Naive thymus-derived CD4-positive, alpha-beta T cell (primary cell): ENCODE measurements at regions not wholly inside any gene's neighbourhood (a gene's known extent, or its start where the extent isn't known, plus 50 kb on each side); places are given as distances from the start of the nearest gene placed in this dataset.

Experiments
- ATAC-seq: fragments of 150-1000 bp; cut with Tn5 transposase; 2 replicates; pipeline ENCODE4 v1.10.0; 2021; ENCODE audit warnings: mild to moderate bottlenecking, moderate library complexity
- CTCF ChIA-PET: fragments of 350-600 bp; sonication (Branson Sonifier 250); formaldehyde crosslinking; loops from one replicate; lab custom pipeline; 2021; ENCODE audit warnings: antibody characterized with exemption; lab: Charles Lee
- POLR2A ChIA-PET: fragments of 350-600 bp; sonication (Branson Sonifier 250); formaldehyde crosslinking; loops from one replicate; lab custom pipeline; 2021; ENCODE audit warnings: antibody characterized with exemption, inconsistent platforms; lab: Charles Lee
- DNase-seq, 9 donors: peaks; one replicate each; pipeline versions ENCODE4 v3.0.0 to v3.0.0-alpha.2; 2020 to 2022; ENCODE audit warnings: mixed read lengths in 1 of 9
- H3K27ac ChIP-seq: one replicate; pipeline ENCODE4 v1.7.0; 2013; ENCODE audit warnings: mild to moderate bottlenecking, low read depth, low read length, moderate library complexity
- H3K27me3 ChIP-seq, 2 donors: one replicate each; pipeline ENCODE4 v1.7.0; 2013; ENCODE audit warnings: low read length in 2 of 2, mild to moderate bottlenecking in 2 of 2, moderate library complexity in 2 of 2; ENCODE audit not compliant: control insufficient read depth in 2 of 2, insufficient read depth in 2 of 2
- H3K36me3 ChIP-seq, 3 experiments: 1 replicate in 2 of 3; 2 replicates in 1 of 3; pipeline ENCODE4 v1.7.0; 2013; ENCODE audit warnings: low read length in 3 of 3, mild to moderate bottlenecking in 3 of 3, moderate library complexity in 1 of 3; ENCODE audit not compliant: insufficient read depth in 3 of 3, control insufficient read depth in 2 of 3
- H3K4me1 ChIP-seq, 2 donors: one replicate each; pipeline ENCODE4 v1.7.0; 2013; ENCODE audit warnings: low read length in 2 of 2, mild to moderate bottlenecking in 2 of 2, moderate library complexity in 1 of 2; ENCODE audit not compliant: control insufficient read depth in 2 of 2, insufficient read depth in 2 of 2
- H3K4me3 ChIP-seq: 2 replicates; pipeline ENCODE4 v1.7.0; 2013; ENCODE audit warnings: mild to moderate bottlenecking, low read length
- H3K9me3 ChIP-seq, 3 experiments: 1 replicate in 2 of 3; 2 replicates in 1 of 3; pipeline ENCODE4 v1.7.0; 2013; ENCODE audit warnings: low read length in 3 of 3; ENCODE audit not compliant: control insufficient read depth in 2 of 3
- H3K27ac Mint-ChIP-seq, 9 donors: one replicate each; pipeline ENCODE4 v1.8.0; 2020 to 2022; ENCODE audit warnings: mixed read lengths in 9 of 9, mild to moderate bottlenecking in 8 of 9, moderate library complexity in 5 of 9, inconsistent platforms in 2 of 9
- H3K27me3 Mint-ChIP-seq, 5 donors: one replicate each; pipeline ENCODE4 v1.8.0; 2021 to 2022; ENCODE audit warnings: mixed read lengths in 5 of 5, mild to moderate bottlenecking in 1 of 5
- H3K36me3 Mint-ChIP-seq, 5 donors: one replicate each; pipeline ENCODE4 v1.8.0; 2020 to 2022; ENCODE audit warnings: mixed read lengths in 5 of 5, mild to moderate bottlenecking in 3 of 5, inconsistent platforms in 1 of 5
- H3K4me1 Mint-ChIP-seq, 7 donors: one replicate each; pipeline ENCODE4 v1.8.0; 2020 to 2022; ENCODE audit warnings: mixed read lengths in 7 of 7, mild to moderate bottlenecking in 3 of 7, inconsistent platforms in 1 of 7
- H3K4me3 Mint-ChIP-seq, 10 donors: one replicate each; pipeline ENCODE4 v1.8.0; 2020 to 2022; ENCODE audit warnings: mild to moderate bottlenecking in 10 of 10, mixed read lengths in 10 of 10, moderate library complexity in 6 of 10, inconsistent platforms in 2 of 10
- H3K9me3 Mint-ChIP-seq, 11 donors: one replicate each; pipeline ENCODE4 v1.8.0; 2020 to 2022; ENCODE audit warnings: mixed read lengths in 11 of 11, mild to moderate bottlenecking in 4 of 11, inconsistent platforms in 1 of 11, moderate library complexity in 1 of 11
- intact Hi-C, 2 donors: fragments of 100-400 bp; cut with micrococcal nuclease; formaldehyde crosslinking; loops; one replicate each; pipeline ENCODE4 v1.15.1; 2023

- POLR2A ChIA-PET, result no interaction called here
Measured at GRCh38 chr14:44438221-44438620, 68.9 kb downstream of the FSCB start.

GRCh38 chr14:44436458-44436857 lies 70.6 kb downstream of the FSCB start:
- Histone ChIP-seq H3K9me3 (no peaks in the 10 kb centered on the region), H3K4me1 (no peaks in the 10 kb centered on the region), H3K27ac (no peak overlapping the region), H3K4me3 (no peak overlapping the region), H3K27me3 (no peaks in the 10 kb centered on the region), H3K36me3 (no peaks in the 10 kb centered on the region)
- peaks cover 0 to 23% (median 0%) of the 10 kb centered on the region in 11 donors for H3K9me3 Mint-ChIP-seq
- CTCF ChIA-PET, result no interaction called here
- H3K4me1 Mint-ChIP-seq, result no peaks in the 10 kb centered on the region
- no peak for ATAC-seq
- no peaks in the 10 kb centered on the region for H3K36me3 Mint-ChIP-seq
- no peak overlapping the region for H3K4me3 Mint-ChIP-seq
- intact Hi-C loops, result no loop called here
- POLR2A ChIA-PET, result no interaction called here
- H3K27me3 Mint-ChIP-seq, result no peaks in the 10 kb centered on the region
- DNase-seq, result no peak
- no peak overlapping the region for H3K27ac Mint-ChIP-seq

More at GRCh38 chr14:44438221-44438620, 68.9 kb downstream of the FSCB start:
- Histone ChIP-seq H3K4me1 (no peaks in the 10 kb centered on the region), H3K4me3 (no peak overlapping the region), H3K9me3 (no peaks in the 10 kb centered on the region), H3K27me3 (no peaks in the 10 kb centered on the region), H3K36me3 (no peaks in the 10 kb centered on the region), H3K27ac (no peak overlapping the region)
- DNase-seq (no peak), ATAC-seq (no peak)
- Mint-ChIP-seq H3K4me3 (no peak overlapping the region), H3K27ac (no peak overlapping the region), H3K4me1 (no peaks in the 10 kb centered on the region), H3K27me3 (no peaks in the 10 kb centered on the region), H3K9me3 (peaks cover 0 to 23% (median 2%) of the 10 kb centered on the region in 11 donors), H3K36me3 (no peaks in the 10 kb centered on the region)
- intact Hi-C loops, result no loop called here
- CTCF ChIA-PET, result no interaction called here

GRCh38 chr14:44428231-44428945 lies 78.7 kb downstream of the FSCB start:
- Mint-ChIP-seq H3K36me3 (peaks cover 0 to 3% (median 0%) of the 10 kb centered on the region in 5 donors), H3K4me3 (no peak overlapping the region), H3K4me1 (no peaks in the 10 kb centered on the region), H3K9me3 (peaks cover 4 to 19% (median 11%) of the 10 kb centered on the region in 11 donors), H3K27me3 (no peaks in the 10 kb centered on the region), H3K27ac (no peak overlapping the region)
- Histone ChIP-seq H3K27me3 (no peaks in the 10 kb centered on the region), H3K4me1 (no peaks in the 10 kb centered on the region), H3K9me3 (no peaks in the 10 kb centered on the region), H3K36me3 (no peaks in the 10 kb centered on the region), H3K27ac (no peak overlapping the region), H3K4me3 (no peak overlapping the region)
- POLR2A ChIA-PET, result no interaction called here
- intact Hi-C loops, result no loop called here
- CTCF ChIA-PET, result no interaction called here
- DNase-seq (no peak), ATAC-seq (no peak)

- Mint-ChIP-seq H3K27ac (no peak overlapping the region), H3K9me3 (peaks cover 6 to 29% (median 11%) of the 10 kb centered on the region in 11 donors), H3K36me3 (no peaks in the 10 kb centered on the region), H3K4me3 (no peak overlapping the region), H3K27me3 (no peaks in the 10 kb centered on the region), H3K4me1 (no peaks in the 10 kb centered on the region)
- Histone ChIP-seq H3K4me1 (no peaks in the 10 kb centered on the region), H3K27ac (no peak overlapping the region), H3K27me3 (no peaks in the 10 kb centered on the region), H3K9me3 (no peaks in the 10 kb centered on the region), H3K4me3 (no peak overlapping the region), H3K36me3 (no peaks in the 10 kb centered on the region)
- ATAC-seq (no peak), DNase-seq (no peak)
- POLR2A ChIA-PET, result no interaction called here
- intact Hi-C loops, result no loop called here
- CTCF ChIA-PET, result no interaction called here
Measured at GRCh38 chr14:44422699-44423098, 84.4 kb downstream of the FSCB start.

GRCh38 chr14:44420226-44420625 lies 86.9 kb downstream of the FSCB start:
- DNase-seq (no peak), ATAC-seq (no peak)
- Mint-ChIP-seq H3K9me3 (peaks cover 6 to 32% (median 14%) of the 10 kb centered on the region in 11 donors), H3K36me3 (no peaks in the 10 kb centered on the region), H3K4me1 (no peaks in the 10 kb centered on the region), H3K27me3 (no peaks in the 10 kb centered on the region), H3K4me3 (no peak overlapping the region), H3K27ac (no peak overlapping the region)
- CTCF ChIA-PET, result no interaction called here
- no peak overlapping the region for H3K27ac ChIP-seq
- H3K27me3 ChIP-seq, result no peaks in the 10 kb centered on the region
- no peaks in the 10 kb centered on the region for H3K36me3 ChIP-seq
- POLR2A ChIA-PET, result no interaction called here
- intact Hi-C loops, result no loop called here
- H3K4me1 ChIP-seq, result no peaks in the 10 kb centered on the region
- H3K4me3 ChIP-seq, result no peak overlapping the region
- H3K9me3 ChIP-seq, result no peaks in the 10 kb centered on the region

- Mint-ChIP-seq H3K27ac (no peak overlapping the region), H3K4me1 (no peaks in the 10 kb centered on the region), H3K36me3 (no peaks in the 10 kb centered on the region), H3K9me3 (peaks cover 5 to 40% (median 15%) of the 10 kb centered on the region in 11 donors), H3K4me3 (no peak overlapping the region), H3K27me3 (no peaks in the 10 kb centered on the region)
- Histone ChIP-seq H3K4me3 (no peak overlapping the region), H3K27me3 (no peaks in the 10 kb centered on the region), H3K36me3 (no peaks in the 10 kb centered on the region), H3K27ac (no peak overlapping the region), H3K9me3 (no peaks in the 10 kb centered on the region), H3K4me1 (no peaks in the 10 kb centered on the region)
- DNase-seq (no peak), ATAC-seq (no peak)
- POLR2A ChIA-PET, result no interaction called here
- CTCF ChIA-PET, result no interaction called here
- intact Hi-C loops, result no loop called here
Measured at GRCh38 chr14:44418856-44419255, 88.2 kb downstream of the FSCB start.

- ATAC-seq (no peak), DNase-seq (no peak)
- intact Hi-C loops, result no loop called here
- Histone ChIP-seq H3K9me3 (no peaks in the 10 kb centered on the region), H3K27me3 (no peaks in the 10 kb centered on the region), H3K4me1 (no peaks in the 10 kb centered on the region), H3K27ac (no peak overlapping the region), H3K4me3 (no peak overlapping the region), H3K36me3 (no peaks in the 10 kb centered on the region)
- Mint-ChIP-seq H3K27ac (no peak overlapping the region), H3K36me3 (no peaks in the 10 kb centered on the region), H3K9me3 (peaks cover 4 to 40% (median 17%) of the 10 kb centered on the region in 11 donors), H3K27me3 (no peaks in the 10 kb centered on the region), H3K4me3 (no peak overlapping the region), H3K4me1 (no peaks in the 10 kb centered on the region)
- ChIA-PET CTCF (no interaction called here), POLR2A (no interaction called here)
Measured at GRCh38 chr14:44417809-44418208, 89.3 kb downstream of the FSCB start.
